ENCODE measurements at regions not wholly inside any gene's neighbourhood (a gene's known extent, or its start where the extent isn't known, plus 50 kb on each side); places are given as distances from the start of the nearest gene placed in this dataset.

DNA sequence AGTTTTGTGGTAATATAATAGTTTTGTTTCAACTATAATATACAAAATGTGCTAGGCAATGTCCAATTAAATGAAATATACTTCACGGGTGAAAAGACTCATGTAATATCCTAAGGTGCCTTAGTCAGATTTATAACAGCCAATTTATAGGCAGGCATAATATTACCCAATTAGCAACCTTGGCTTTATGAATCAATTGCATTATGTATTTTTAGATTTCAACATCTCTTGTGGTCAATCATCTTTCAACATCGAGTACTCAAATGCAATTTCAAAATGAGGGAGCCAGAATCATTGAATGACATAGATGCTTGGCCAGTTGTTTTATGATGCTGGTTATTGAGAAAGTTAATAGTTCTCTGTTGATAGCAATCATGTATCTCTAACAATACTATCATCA is 110.3 kb upstream of the SP8 start:
- TF ChIP-seq ZNF384 (IDR thresholded peaks at IDR 0.05) (no peak), BHLHE40 (IDR thresholded peaks at IDR 0.05; ENCODE audit: borderline replicate concordance) (no peak)
